Smooth muscle cell (in vitro differentiated cells): ENCODE measurements at regions not wholly inside any gene's neighbourhood (a gene's known extent, or its start where the extent isn't known, plus 50 kb on each side); places are given as distances from the start of the nearest gene placed in this dataset.

Experiments used
- DNase-seq: peaks from one replicate; lab custom pipeline; 2025; ENCODE audit not compliant: unreplicated experiment; lab: John Stamatoyannopoulos, UW
- H2AFZ ChIP-seq: fragments of 200-600 bp; sonication (generic); 2 replicates; pipeline ENCODE4 v1.6.0; 2016; ENCODE audit warnings: antibody characterized with exemption, low read depth, mild to moderate bottlenecking
- H3F3A ChIP-seq: fragments of 200-600 bp; sonication (generic); 2 replicates; pipeline ENCODE4 v1.6.0; 2017; ENCODE audit warnings: antibody characterized with exemption, low read depth
- H3K27ac ChIP-seq: fragments of 200-600 bp; sonication (generic); 2 replicates; pipeline ENCODE4 v1.5.1; 2016; ENCODE audit warnings: low read depth, mild to moderate bottlenecking
- H3K27me3 ChIP-seq: fragments of 200-600 bp; sonication (generic); 2 replicates; pipeline ENCODE4 v1.6.1; 2016; ENCODE audit warnings: low read depth, mild to moderate bottlenecking
- H3K36me3 ChIP-seq: fragments of 200-600 bp; sonication (generic); 2 replicates; pipeline ENCODE4 v1.5.1; 2016; ENCODE audit warnings: low read depth
- H3K4me1 ChIP-seq: fragments of 200-600 bp; sonication (generic); 2 replicates; pipeline ENCODE4 v1.5.1; 2016; ENCODE audit warnings: low read depth
- H3K4me2 ChIP-seq: fragments of 200-600 bp; sonication (generic); 2 replicates; pipeline ENCODE4 v1.6.0; 2016; ENCODE audit warnings: mild to moderate bottlenecking
- H3K4me3 ChIP-seq: fragments of 200-600 bp; sonication (generic); 2 replicates; pipeline ENCODE4 v1.5.1; 2016; ENCODE audit warnings: mild to moderate bottlenecking
- H3K79me2 ChIP-seq: fragments of 200-600 bp; sonication (generic); 2 replicates; pipeline ENCODE4 v1.6.0; 2016; ENCODE audit warnings: low read depth, mild to moderate bottlenecking
- H3K9ac ChIP-seq: fragments of 200-600 bp; sonication (generic); 2 replicates; pipeline ENCODE4 v1.6.0; 2016; ENCODE audit warnings: low read depth
- H3K9me3 ChIP-seq: fragments of 200-600 bp; sonication (generic); replicated peaks from 2 replicates; pipeline ENCODE4 v1.5.1; 2016; ENCODE audit warnings: low read depth
- H4K20me1 ChIP-seq: fragments of 200-600 bp; sonication (generic); 2 replicates; pipeline ENCODE4 v1.6.0; 2016; ENCODE audit warnings: low read depth
- CTCF ChIP-seq: fragments of 200-600 bp; sonication (generic); IDR thresholded peaks from 2 replicates; pipeline ENCODE4 v1.5.1; 2017; ENCODE audit warnings: borderline replicate concordance, mild to moderate bottlenecking, antibody characterized with exemption; ENCODE audit not compliant: insufficient read depth, poor library complexity, severe bottlenecking
- WGBS: methylation state at CpG from one replicate; pipeline ENCODE4 v1.1.7; 2016; ENCODE audit warnings: low lambda C conversion rate; 5-methylcytosine and 5-hydroxymethylcytosine counted together

DNA sequence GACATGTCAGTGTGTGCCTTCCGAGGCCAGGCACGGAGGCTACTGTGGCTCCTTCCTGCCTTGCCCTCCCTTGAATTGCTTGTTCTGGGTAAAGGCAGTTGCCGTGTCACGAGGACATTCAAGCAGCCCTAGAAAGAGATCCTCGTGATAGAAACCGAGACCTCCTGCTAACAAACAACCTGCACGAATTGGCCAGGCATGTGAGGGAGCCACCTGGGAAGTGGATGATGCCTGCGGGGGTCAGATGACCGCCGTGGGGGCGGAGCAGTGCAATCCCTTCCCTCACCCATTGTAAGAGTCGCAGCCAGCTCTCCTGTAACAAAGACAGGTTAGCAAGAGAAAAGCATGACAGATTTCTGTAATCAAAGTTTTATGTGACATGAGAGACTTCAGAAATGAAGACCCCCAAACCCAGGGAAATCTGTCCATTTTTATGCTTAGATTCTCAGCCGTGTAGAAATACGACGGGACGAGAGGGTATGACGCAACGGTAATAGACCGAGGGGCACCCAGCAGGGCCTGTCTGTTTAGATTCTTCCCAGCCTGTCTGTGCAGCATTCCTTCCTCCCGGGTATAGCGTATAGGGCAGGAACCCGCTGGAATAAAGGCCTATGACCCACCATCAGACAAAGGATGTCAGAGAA, 241.7 kb downstream of the GATA3 start:
- 23% methylated on average over 22 of the region's 22 CpGs for WGBS
- H3K9ac ChIP-seq: no peak overlapping the region
- no peaks in the 10 kb centered on the region for H3K79me2 ChIP-seq
- H3K4me1 ChIP-seq: no peaks in the 10 kb centered on the region
- H3K27me3 ChIP-seq: no peaks in the 10 kb centered on the region
- no peaks in the 10 kb centered on the region for H3K36me3 ChIP-seq
- H3F3A ChIP-seq: no peaks in the 10 kb centered on the region
- TF ChIP-seq CTCF: no peak
- H3K9me3 ChIP-seq: no peaks in the 10 kb centered on the region
- DNase-seq: no peak
- peak overlapping the region; percentile 74 for H3K4me2 ChIP-seq
- peak overlapping the region; percentile 25 for H3K4me3 ChIP-seq
- no peaks in the 10 kb centered on the region for H4K20me1 ChIP-seq
- peak overlapping the region; percentile 20 for H3K27ac ChIP-seq
- H2AFZ ChIP-seq: peak overlapping the region; percentile 56

- Histone ChIP-seq H2AFZ (peak overlapping the region; percentile 56), H3K27ac (peak overlapping the region; percentile 20), H3K4me1 (no peaks in the 10 kb centered on the region), H3F3A (no peaks in the 10 kb centered on the region), H3K27me3 (no peaks in the 10 kb centered on the region), H3K4me2 (peak overlapping the region; percentile 74), H3K79me2 (no peaks in the 10 kb centered on the region), H3K9ac (no peak overlapping the region), H3K4me3 (no peak overlapping the region), H4K20me1 (no peaks in the 10 kb centered on the region), H3K36me3 (no peaks in the 10 kb centered on the region), H3K9me3 (no peaks in the 10 kb centered on the region)
- WGBS: 93% methylated on average over 1 of the region's 2 CpGs
- DNase-seq: no peak
- TF ChIP-seq CTCF: no peak
These were observed 242.2 kb downstream of the GATA3 start for GRCh38 chr10:8296734-8297101.

DNA sequence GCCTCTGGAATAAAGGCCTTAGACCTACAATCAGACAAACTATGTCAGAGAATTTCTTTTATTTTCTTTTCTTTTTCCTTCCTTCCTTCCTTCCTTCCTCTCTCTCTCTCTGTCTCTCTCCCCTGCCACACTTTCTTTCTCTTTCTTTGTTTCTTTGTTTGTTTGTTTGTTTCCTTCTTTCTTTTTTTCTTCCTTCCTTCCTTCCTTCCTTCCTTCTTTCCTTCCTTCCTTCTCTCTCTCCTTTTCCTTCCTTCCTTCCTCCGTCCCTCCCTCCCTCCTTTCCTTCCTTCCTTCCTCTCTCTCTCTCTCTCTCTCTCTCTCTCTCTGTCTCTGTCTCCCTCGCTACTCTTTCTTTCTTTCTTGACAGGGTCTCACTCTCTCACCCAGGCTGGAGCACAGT, 242.6 kb downstream of the GATA3 start:
- no peaks in the 10 kb centered on the region for H3K27me3 ChIP-seq
- no peak overlapping the region for H3K4me3 ChIP-seq
- peak overlapping the region; percentile 20 for H3K27ac ChIP-seq
- no peak overlapping the region for H2AFZ ChIP-seq
- H3K79me2 ChIP-seq: no peaks in the 10 kb centered on the region
- no peaks in the 10 kb centered on the region for H4K20me1 ChIP-seq
- WGBS: 51% methylated on average over 2 of the region's 2 CpGs
- no peaks in the 10 kb centered on the region for H3K9me3 ChIP-seq
- H3F3A ChIP-seq: no peaks in the 10 kb centered on the region
- H3K4me1 ChIP-seq: no peaks in the 10 kb centered on the region
- no peaks in the 10 kb centered on the region for H3K36me3 ChIP-seq
- no peak for TF ChIP-seq CTCF
- no peak for DNase-seq
- H3K4me2 ChIP-seq: no peak overlapping the region
- no peak overlapping the region for H3K9ac ChIP-seq

DNA sequence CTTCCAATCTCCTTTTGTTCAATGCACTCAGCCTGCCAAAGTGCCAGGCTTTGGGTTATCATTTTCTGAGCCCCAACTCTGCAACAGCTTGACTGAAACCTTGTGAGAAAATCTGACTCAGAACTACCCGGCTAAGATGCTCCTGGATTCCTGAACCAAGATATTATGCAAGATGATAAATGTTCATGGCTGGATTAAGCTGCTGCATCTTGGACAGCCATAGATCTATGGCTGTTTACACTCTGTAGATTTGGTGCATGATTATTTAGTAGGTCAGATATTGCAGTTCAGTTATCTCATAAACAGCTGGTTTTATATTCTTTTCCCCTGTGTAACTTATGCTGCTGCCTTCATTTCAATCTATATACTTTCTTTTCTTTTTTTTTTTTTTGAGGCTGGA, 243.5 kb downstream of the GATA3 start:
- H4K20me1 ChIP-seq: no peaks in the 10 kb centered on the region
- H3K27me3 ChIP-seq: no peaks in the 10 kb centered on the region
- H3K4me1 ChIP-seq: no peaks in the 10 kb centered on the region
- H3K36me3 ChIP-seq: no peaks in the 10 kb centered on the region
- DNase-seq: no peak
- no peaks in the 10 kb centered on the region for H3K79me2 ChIP-seq
- no peak overlapping the region for H3K4me3 ChIP-seq
- H3K9ac ChIP-seq: no peak overlapping the region
- no peak overlapping the region for H3K27ac ChIP-seq
- no peak overlapping the region for H2AFZ ChIP-seq
- 41% methylated on average over 1 of the region's 1 CpG for WGBS
- H3F3A ChIP-seq: no peaks in the 10 kb centered on the region
- no peak for TF ChIP-seq CTCF
- no peak overlapping the region for H3K4me2 ChIP-seq
- no peaks in the 10 kb centered on the region for H3K9me3 ChIP-seq
